Ishikawa (cell line): ENCODE measurements at regions not wholly inside any gene's neighbourhood (a gene's known extent, or its start where the extent isn't known, plus 50 kb on each side); places are given as distances from the start of the nearest gene placed in this dataset.

Source experiments
- CEBPB ChIP-seq: IDR thresholded peaks from 2 replicates; pipeline ENCODE4 v1.6.1; 2012
- CREB1 ChIP-seq: IDR thresholded peaks from 2 replicates; pipeline ENCODE4 v1.6.1; 2012; ENCODE audit warnings: low read depth
- EGR1 ChIP-seq: IDR thresholded peaks from 2 replicates; pipeline ENCODE4 v1.6.1; 2012
- EP300 ChIP-seq: IDR thresholded peaks from 2 replicates; pipeline ENCODE4 v1.6.1; 2012; ENCODE audit warnings: borderline replicate concordance
- FOXM1 ChIP-seq: IDR thresholded peaks from 2 replicates; pipeline ENCODE4 v1.6.1; 2012; ENCODE audit warnings: low read depth, borderline replicate concordance
- MAX ChIP-seq: IDR thresholded peaks from 2 replicates; pipeline ENCODE4 v1.6.1; 2012
- NFIC ChIP-seq: IDR thresholded peaks from 2 replicates; pipeline ENCODE4 v1.6.1; 2012
- RAD21 ChIP-seq: IDR thresholded peaks from 2 replicates; pipeline ENCODE4 v1.6.1; 2012; ENCODE audit warnings: low read depth
- REST ChIP-seq: IDR thresholded peaks from 2 replicates; pipeline ENCODE4 v1.6.1; 2012; ENCODE audit warnings: low read depth, mild to moderate bottlenecking
- TAF1 ChIP-seq: IDR thresholded peaks from 2 replicates; pipeline ENCODE4 v1.6.1; 2012; ENCODE audit warnings: low read depth, mild to moderate bottlenecking
- TCF12 ChIP-seq: IDR thresholded peaks from 2 replicates; pipeline ENCODE4 v1.6.1; 2012; ENCODE audit warnings: low read depth
- TEAD4 ChIP-seq: IDR thresholded peaks from 2 replicates; pipeline ENCODE4 v1.6.1; 2012
- USF1 ChIP-seq: IDR thresholded peaks from 2 replicates; pipeline ENCODE4 v1.6.1; 2012
- YY1 ChIP-seq: IDR thresholded peaks from 2 replicates; pipeline ENCODE4 v1.6.1; 2012; ENCODE audit warnings: low read depth
- ZBTB7A ChIP-seq: IDR thresholded peaks from 2 replicates; pipeline ENCODE4 v1.6.1; 2012; ENCODE audit warnings: low read depth

GRCh38 chr7:49367072-49367471 lies 406.4 kb upstream of the VWC2 start:
- no peak for TF ChIP-seq USF1
- no peak for TF ChIP-seq MAX
- TF ChIP-seq TCF12 = no peak

- TF ChIP-seq REST = no peak
- TF ChIP-seq MAX = no peak
- no peak for TF ChIP-seq RAD21
- no peak for TF ChIP-seq TAF1
- no peak for TF ChIP-seq TCF12
- no peak for TF ChIP-seq EGR1
- TF ChIP-seq FOXM1 = no peak
- no peak for TF ChIP-seq USF1
- no peak for TF ChIP-seq TEAD4
- TF ChIP-seq CEBPB = no peak
- TF ChIP-seq NFIC = no peak
Measured at GRCh38 chr7:49371771-49372170, 401.7 kb upstream of the VWC2 start.

- TF ChIP-seq RAD21 = no peak
- no peak for TF ChIP-seq NFIC
- no peak for TF ChIP-seq ZBTB7A
- TF ChIP-seq EP300 = no peak
- no peak for TF ChIP-seq REST
- TF ChIP-seq CREB1 = no peak
- TF ChIP-seq TEAD4 = no peak
- no peak for TF ChIP-seq TCF12
- no peak for TF ChIP-seq CEBPB
- TF ChIP-seq USF1 = no peak
- TF ChIP-seq YY1 = no peak
- TF ChIP-seq MAX = no peak
- no peak for TF ChIP-seq FOXM1
- TF ChIP-seq TAF1 = no peak
- TF ChIP-seq EGR1 = no peak
Measured at GRCh38 chr7:49376817-49377375, 396.5 kb upstream of the VWC2 start.

GRCh38 chr7:49386792-49387191 lies 386.6 kb upstream of the VWC2 start:
- TF ChIP-seq EP300 = no peak
- TF ChIP-seq RAD21 = no peak
- TF ChIP-seq CEBPB = no peak
- TF ChIP-seq TCF12 = no peak
- TF ChIP-seq FOXM1 = no peak
- TF ChIP-seq ZBTB7A = no peak

GRCh38 chr7:49389871-49390479 lies 383.5 kb upstream of the VWC2 start:
- TF ChIP-seq EP300 (no peak), YY1 (no peak), TAF1 (no peak), MAX (no peak), RAD21 (no peak), CEBPB (no peak), TCF12 (no peak), USF1 (no peak), TEAD4 (no peak), FOXM1 (no peak), REST (no peak), ZBTB7A (no peak), NFIC (no peak), CREB1 (no peak)
